CD4-positive, alpha-beta memory T cell (primary cell): ENCODE measurements at regions not wholly inside any gene's neighbourhood (a gene's known extent, or its start where the extent isn't known, plus 50 kb on each side); places are given as distances from the start of the nearest gene placed in this dataset.

Source experiments
- CTCF ChIA-PET: fragments of 350-600 bp; sonication (Branson Sonifier 250); formaldehyde crosslinking; loops from one replicate; lab custom pipeline; 2021; ENCODE audit warnings: inconsistent platforms; ENCODE audit not compliant: partially characterized antibody; lab: Charles Lee
- POLR2A ChIA-PET: fragments of 350-600 bp; sonication (Branson Sonifier 250); formaldehyde crosslinking; loops from one replicate; lab custom pipeline; 2021; ENCODE audit not compliant: partially characterized antibody; lab: Charles Lee
- DNase-seq, 5 donors: peaks; one replicate each; pipeline versions ENCODE4 v3.0.0 to v3.0.0-alpha.2; 2020 to 2022; ENCODE audit warnings: mixed read lengths in 1 of 5
- H3K27ac ChIP-seq: one replicate; pipeline ENCODE4 v1.7.0; 2013; ENCODE audit warnings: low read depth, low read length
- H3K27me3 ChIP-seq: 2 replicates; pipeline ENCODE4 v1.7.0; 2013; ENCODE audit warnings: mild to moderate bottlenecking, low read length, moderate library complexity; ENCODE audit not compliant: insufficient read depth
- H3K36me3 ChIP-seq: 2 replicates; pipeline ENCODE4 v1.7.0; 2013; ENCODE audit warnings: mild to moderate bottlenecking, low read length, moderate library complexity; ENCODE audit not compliant: insufficient read depth
- H3K4me1 ChIP-seq: 2 replicates; pipeline ENCODE4 v1.7.0; 2013; ENCODE audit warnings: mild to moderate bottlenecking, low read length, moderate library complexity; ENCODE audit not compliant: insufficient read depth
- H3K4me3 ChIP-seq, 2 donors: one replicate each; pipeline ENCODE4 v1.7.0; 2013; ENCODE audit warnings: low read length in 2 of 2, mild to moderate bottlenecking in 1 of 2
- H3K9me3 ChIP-seq, 2 donors: one replicate each; pipeline ENCODE4 v1.7.0; 2013; ENCODE audit warnings: low read length in 2 of 2, control low read depth in 1 of 2; ENCODE audit not compliant: control insufficient read depth in 1 of 2
- H3K27ac Mint-ChIP-seq, 7 donors: one replicate each; pipeline ENCODE4 v1.8.0; 2020 to 2021; ENCODE audit warnings: mixed read lengths in 7 of 7, mild to moderate bottlenecking in 6 of 7, inconsistent platforms in 3 of 7, moderate library complexity in 3 of 7
- H3K27me3 Mint-ChIP-seq, 2 donors: one replicate each; pipeline ENCODE4 v1.8.0; 2020 to 2021; ENCODE audit warnings: mixed read lengths in 2 of 2
- H3K36me3 Mint-ChIP-seq, 2 donors: one replicate each; pipeline ENCODE4 v1.8.0; 2020 to 2021; ENCODE audit warnings: mixed read lengths in 2 of 2, inconsistent platforms in 1 of 2, mild to moderate bottlenecking in 1 of 2
- H3K4me1 Mint-ChIP-seq, 4 donors: one replicate each; pipeline ENCODE4 v1.8.0; 2020 to 2021; ENCODE audit warnings: mixed read lengths in 4 of 4, mild to moderate bottlenecking in 1 of 4
- H3K4me3 Mint-ChIP-seq, 8 donors: one replicate each; pipeline ENCODE4 v1.8.0; 2020 to 2021; ENCODE audit warnings: mixed read lengths in 8 of 8, mild to moderate bottlenecking in 7 of 8, moderate library complexity in 6 of 8, inconsistent platforms in 3 of 8
- H3K9me3 Mint-ChIP-seq, 8 donors: one replicate each; pipeline ENCODE4 v1.8.0; 2020 to 2021; ENCODE audit warnings: mixed read lengths in 8 of 8, mild to moderate bottlenecking in 5 of 8, inconsistent platforms in 3 of 8, moderate library complexity in 1 of 8
- intact Hi-C: fragments of 100-400 bp; cut with micrococcal nuclease; formaldehyde crosslinking; loops from one replicate; pipeline ENCODE4 v1.15.1; 2023

DNA sequence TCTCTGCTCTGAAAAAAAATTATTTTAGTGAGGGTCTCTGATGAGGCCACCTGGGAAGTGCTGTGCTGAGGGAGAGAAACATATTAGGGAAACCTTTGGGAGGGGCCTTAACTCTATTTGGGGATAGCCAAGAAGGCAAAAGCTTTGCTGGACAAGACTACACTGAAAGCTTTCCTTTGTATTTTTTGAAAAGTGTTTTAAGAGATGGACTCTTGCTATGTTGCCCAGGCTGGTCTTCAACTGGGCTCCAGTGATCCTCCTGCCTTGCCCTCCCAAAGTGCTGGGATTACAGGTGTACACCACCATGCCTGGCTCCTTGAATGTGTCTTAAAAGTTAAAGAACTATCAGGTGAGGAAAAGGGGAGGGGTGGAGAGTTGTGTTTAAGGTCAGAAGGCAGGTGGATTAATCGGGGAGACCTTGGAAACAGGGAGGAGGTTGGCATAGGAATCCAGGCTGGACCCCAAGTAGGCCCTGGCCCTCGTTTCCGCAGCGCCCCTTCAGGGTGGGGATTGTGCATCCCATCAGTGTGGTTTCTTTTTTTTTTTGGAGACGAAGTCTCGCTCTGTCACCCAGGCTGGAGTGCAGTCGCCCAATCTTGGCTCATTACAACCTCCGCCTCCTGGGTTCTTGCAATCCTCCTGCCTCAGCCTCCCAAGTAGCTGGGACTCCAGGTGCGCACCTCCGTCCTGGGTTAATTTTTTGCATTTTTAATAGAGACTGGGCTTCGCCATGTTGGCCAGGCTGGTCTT is 92.1 kb downstream of the MYCN start:
- Histone ChIP-seq H3K4me1 (no peaks in the 10 kb centered on the region), H3K27me3 (no peaks in the 10 kb centered on the region), H3K36me3 (no peaks in the 10 kb centered on the region), H3K4me3 (no peak overlapping the region), H3K9me3 (no peaks in the 10 kb centered on the region), H3K27ac (no peak overlapping the region)
- Mint-ChIP-seq H3K9me3 (peaks cover 0 to 8% (median 0%) of the 10 kb centered on the region in 8 donors), H3K27ac (no peak overlapping the region), H3K36me3 (no peaks in the 10 kb centered on the region), H3K4me3 (no peak overlapping the region), H3K27me3 (no peaks in the 10 kb centered on the region), H3K4me1 (no peaks in the 10 kb centered on the region)
- no peak for DNase-seq
- intact Hi-C loops: no loop called here
- POLR2A ChIA-PET: no interaction called here
- CTCF ChIA-PET: no interaction called here

GRCh38 chr2:16031848-16032159 is 91.5 kb downstream of the MYCN start:
- Mint-ChIP-seq H3K27me3 (no peaks in the 10 kb centered on the region), H3K4me1 (no peaks in the 10 kb centered on the region), H3K9me3 (peaks cover 0 to 4% (median 0%) of the 10 kb centered on the region in 8 donors), H3K27ac (no peak overlapping the region), H3K4me3 (no peak overlapping the region), H3K36me3 (no peaks in the 10 kb centered on the region)
- no peaks in the 10 kb centered on the region for H3K27me3 ChIP-seq
- no peak overlapping the region for H3K27ac ChIP-seq
- DNase-seq: no peak
- H3K4me3 ChIP-seq: no peak overlapping the region
- no peaks in the 10 kb centered on the region for H3K36me3 ChIP-seq
- intact Hi-C loops: no loop called here
- ChIA-PET POLR2A (no interaction called here), CTCF (no interaction called here)
- H3K4me1 ChIP-seq: no peaks in the 10 kb centered on the region
- no peaks in the 10 kb centered on the region for H3K9me3 ChIP-seq

DNA sequence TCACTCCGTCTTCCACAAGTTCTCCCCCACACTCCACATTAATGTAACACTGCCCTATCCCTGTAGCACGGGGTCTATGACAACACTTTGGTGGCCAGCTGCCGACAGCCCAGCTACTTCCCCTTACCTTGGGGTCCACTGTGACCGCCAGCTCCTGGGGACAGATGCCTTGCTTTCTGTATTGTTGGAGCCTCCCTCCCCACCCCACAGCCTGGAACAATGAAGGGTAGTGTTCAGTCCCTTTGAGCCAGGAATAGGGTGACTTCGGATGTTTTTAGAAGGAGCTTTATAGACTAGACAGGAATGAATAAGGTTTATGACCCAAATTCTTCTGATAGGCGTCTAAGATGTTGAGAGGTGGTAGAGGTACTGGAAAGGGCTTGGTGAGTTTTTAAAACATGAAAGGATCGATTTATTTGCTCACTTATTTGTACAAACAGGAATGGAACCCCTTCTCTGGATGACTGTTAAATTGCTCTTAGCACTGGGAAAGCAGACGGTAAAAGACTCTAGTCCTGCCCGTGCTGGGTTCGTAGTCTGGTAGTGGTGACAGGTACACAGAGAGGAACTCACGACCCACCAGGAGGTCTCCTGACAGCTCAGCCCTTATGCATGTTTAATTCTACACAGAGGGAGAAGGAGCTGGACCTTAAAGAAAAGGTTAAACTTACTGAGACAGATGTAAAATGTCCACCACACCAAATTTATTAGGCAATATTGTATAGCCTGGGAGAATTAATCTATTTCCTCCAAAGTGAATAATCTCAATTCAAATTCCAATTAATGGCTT is 90.9 kb downstream of the MYCN start:
- POLR2A ChIA-PET: no interaction called here
- H3K4me3 ChIP-seq: no peak overlapping the region
- no peaks in the 10 kb centered on the region for H3K9me3 ChIP-seq
- H3K27ac ChIP-seq: no peak overlapping the region
- intact Hi-C loops: no loop called here
- no peak overlapping the region for H3K27ac Mint-ChIP-seq
- no peaks in the 10 kb centered on the region for H3K36me3 Mint-ChIP-seq
- no peaks in the 10 kb centered on the region for H3K4me1 Mint-ChIP-seq
- no peaks in the 10 kb centered on the region for H3K27me3 ChIP-seq
- H3K4me1 ChIP-seq: no peaks in the 10 kb centered on the region
- CTCF ChIA-PET: no interaction called here
- peaks cover 0 to 4% (median 0%) of the 10 kb centered on the region in 8 donors for H3K9me3 Mint-ChIP-seq
- DNase-seq: no peak
- no peak overlapping the region for H3K4me3 Mint-ChIP-seq
- no peaks in the 10 kb centered on the region for H3K27me3 Mint-ChIP-seq
- no peaks in the 10 kb centered on the region for H3K36me3 ChIP-seq

DNA sequence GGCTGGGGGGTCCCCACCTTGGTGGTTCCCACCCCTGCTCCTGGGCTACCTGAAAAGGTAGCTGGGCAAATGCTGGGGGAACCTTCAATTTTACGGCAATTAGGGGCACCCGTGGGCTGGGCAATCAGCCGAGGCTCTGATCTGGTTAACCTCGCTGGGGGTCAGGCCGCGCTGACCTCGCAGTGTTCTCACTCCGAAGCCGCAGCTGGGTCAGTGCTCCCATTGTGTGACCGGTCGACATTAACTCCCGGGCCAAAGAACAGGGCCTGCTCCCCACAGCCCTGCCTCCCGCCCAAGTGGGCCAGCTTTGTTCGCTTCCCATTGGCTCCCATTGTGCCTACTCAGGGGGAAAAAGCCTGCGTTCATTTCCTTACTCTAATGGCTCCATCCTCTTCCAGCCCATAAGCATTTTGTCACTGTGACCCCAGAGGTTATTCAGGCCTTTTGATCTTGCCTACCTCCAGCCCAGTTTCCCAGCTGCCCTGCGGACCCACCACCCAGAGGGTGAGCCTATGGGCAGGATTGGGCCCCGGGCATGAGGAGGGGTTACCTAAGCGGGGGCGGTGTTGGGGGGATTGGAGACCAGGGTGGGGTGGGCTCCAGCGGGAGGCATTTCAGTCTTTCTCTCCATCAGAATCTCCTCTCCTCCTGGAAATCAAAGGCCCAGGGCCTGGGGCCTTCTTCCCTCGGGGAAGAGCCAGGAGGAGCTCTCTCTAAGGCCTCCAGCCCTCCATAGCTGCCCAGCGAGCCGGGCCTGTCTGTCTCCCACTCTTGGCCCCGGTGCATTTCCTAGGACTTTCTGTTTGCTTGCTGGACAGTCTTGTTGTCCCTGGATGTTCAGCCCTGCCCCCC is 90.1 kb downstream of the MYCN start:
- H3K27me3 Mint-ChIP-seq: no peaks in the 10 kb centered on the region
- ChIA-PET POLR2A (no interaction called here), CTCF (no interaction called here)
- intact Hi-C loops: no loop called here
- no peak for DNase-seq
- Histone ChIP-seq H3K9me3 (no peaks in the 10 kb centered on the region), H3K4me3 (no peak overlapping the region), H3K27me3 (no peaks in the 10 kb centered on the region), H3K4me1 (no peaks in the 10 kb centered on the region), H3K36me3 (no peaks in the 10 kb centered on the region), H3K27ac (no peak overlapping the region)
- H3K36me3 Mint-ChIP-seq: no peaks in the 10 kb centered on the region
- peaks cover 0 to 4% (median 0%) of the 10 kb centered on the region in 8 donors for H3K9me3 Mint-ChIP-seq
- no peaks in the 10 kb centered on the region for H3K4me1 Mint-ChIP-seq
- H3K27ac Mint-ChIP-seq: no peak overlapping the region
- H3K4me3 Mint-ChIP-seq: no peak overlapping the region

DNA sequence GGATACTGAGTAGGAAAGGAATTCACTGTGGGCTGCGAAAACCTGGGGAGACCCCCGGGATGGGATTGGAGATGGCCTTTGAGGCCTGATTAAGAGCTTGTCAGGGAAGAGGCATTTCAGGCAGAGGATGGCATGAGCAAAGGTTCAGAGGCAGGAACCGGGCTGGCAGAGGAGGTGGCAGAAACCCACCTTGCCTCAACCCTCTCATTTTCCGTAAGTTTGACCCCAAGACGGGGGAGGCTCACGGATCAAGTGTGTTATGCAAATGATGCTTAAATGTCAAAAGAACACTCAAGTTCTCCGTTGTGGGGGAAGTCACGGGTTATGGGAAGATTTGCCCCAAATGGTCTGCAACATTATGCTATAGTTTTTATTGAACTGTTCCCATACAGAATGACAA is 88.3 kb downstream of the MYCN start:
- Mint-ChIP-seq H3K27me3 (peaks cover 0 to under 1% of the 10 kb centered on the region in 2 donors), H3K27ac (no peak overlapping the region), H3K9me3 (peaks cover 0 to 4% (median 0%) of the 10 kb centered on the region in 8 donors), H3K4me1 (no peaks in the 10 kb centered on the region), H3K4me3 (no peak overlapping the region), H3K36me3 (no peaks in the 10 kb centered on the region)
- no peak overlapping the region for H3K4me3 ChIP-seq
- no peaks in the 10 kb centered on the region for H3K27me3 ChIP-seq
- no peaks in the 10 kb centered on the region for H3K36me3 ChIP-seq
- CTCF ChIA-PET: no interaction called here
- intact Hi-C loops: no loop called here
- POLR2A ChIA-PET: no interaction called here
- DNase-seq: no peak
- H3K27ac ChIP-seq: no peak overlapping the region
- no peaks in the 10 kb centered on the region for H3K4me1 ChIP-seq
- no peaks in the 10 kb centered on the region for H3K9me3 ChIP-seq

- CTCF ChIA-PET: no interaction called here
- peaks cover 0 to 1% of the 10 kb centered on the region in 2 donors for H3K27me3 Mint-ChIP-seq
- Histone ChIP-seq H3K4me3 (no peak overlapping the region), H3K4me1 (no peaks in the 10 kb centered on the region), H3K27ac (no peak overlapping the region), H3K36me3 (no peaks in the 10 kb centered on the region), H3K9me3 (no peaks in the 10 kb centered on the region), H3K27me3 (no peaks in the 10 kb centered on the region)
- no peak for DNase-seq
- H3K9me3 Mint-ChIP-seq: peaks cover 0 to 4% (median 0%) of the 10 kb centered on the region in 8 donors
- POLR2A ChIA-PET: no interaction called here
- H3K27ac Mint-ChIP-seq: no peak overlapping the region
- H3K4me3 Mint-ChIP-seq: no peak overlapping the region
- H3K36me3 Mint-ChIP-seq: no peaks in the 10 kb centered on the region
- intact Hi-C loops: no loop called here
- no peaks in the 10 kb centered on the region for H3K4me1 Mint-ChIP-seq
Measured at GRCh38 chr2:16026816-16027501, 86.6 kb downstream of the MYCN start.
